HUES64 (cell line): ENCODE measurements at regions not wholly inside any gene's neighbourhood (a gene's known extent, or its start where the extent isn't known, plus 50 kb on each side); places are given as distances from the start of the nearest gene placed in this dataset.

Experiments
- H3K27ac ChIP-seq: 2 replicates; pipeline ENCODE4 v1.7.0; 2013; ENCODE audit warnings: low read depth, low read length, inconsistent platforms
- H3K27me3 ChIP-seq: 2 replicates; pipeline ENCODE4 v1.6.1; 2013; ENCODE audit warnings: mild to moderate bottlenecking, low read length; ENCODE audit not compliant: insufficient read depth
- H3K36me3 ChIP-seq: 2 replicates; pipeline ENCODE4 v1.6.1; 2013; ENCODE audit warnings: mild to moderate bottlenecking, low read length; ENCODE audit not compliant: insufficient read depth
- H3K4me1 ChIP-seq: 2 replicates; pipeline ENCODE4 v1.6.1; 2013; ENCODE audit warnings: mild to moderate bottlenecking, low read length, moderate library complexity; ENCODE audit not compliant: insufficient read depth
- H3K4me3 ChIP-seq: 2 replicates; pipeline ENCODE4 v1.5.1; 2013; ENCODE audit warnings: mild to moderate bottlenecking, low read length, moderate library complexity
- H3K9ac ChIP-seq: 2 replicates; pipeline ENCODE4 v1.6.1; 2013; ENCODE audit warnings: mild to moderate bottlenecking, low read depth, low read length
- H3K9me3 ChIP-seq: 2 replicates; pipeline ENCODE4 v1.6.1; 2013; ENCODE audit warnings: low read depth, low read length; ENCODE audit not compliant: insufficient read depth
- WGBS: fragments of 150-250, 120-280 bp; methylation state at CpG from one replicate; pipeline ENCODE4 v1.1.7; 2013; ENCODE audit warnings: missing lambda C conversion rate; 5-methylcytosine and 5-hydroxymethylcytosine counted together

DNA sequence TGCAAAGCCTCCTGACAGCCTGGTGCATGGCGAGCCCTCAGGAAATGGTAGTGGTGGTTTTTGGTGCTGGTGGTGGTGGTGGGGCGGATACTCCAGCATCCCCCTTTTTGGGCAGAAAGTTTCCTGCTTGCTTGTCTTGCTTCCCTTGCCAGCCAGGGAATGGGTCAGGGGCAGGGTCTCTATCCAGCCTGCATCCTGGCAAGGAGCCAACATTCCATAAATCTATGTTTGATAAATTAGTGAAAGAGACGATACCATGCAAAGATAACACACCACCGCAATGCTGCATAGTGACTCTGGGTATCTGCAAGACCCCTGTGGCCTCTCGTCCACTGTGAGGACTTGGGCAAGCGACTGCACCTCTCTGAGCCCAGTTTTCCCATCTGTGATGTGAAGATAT lies 246.2 kb downstream of the LRFN2 start:
- 95% methylated on average over 6 of the region's 6 CpGs for WGBS
- Histone ChIP-seq H3K27ac (no peak overlapping the region), H3K9me3 (no peaks in the 10 kb centered on the region), H3K9ac (no peak overlapping the region), H3K4me3 (no peak overlapping the region), H3K27me3 (no peaks in the 10 kb centered on the region), H3K36me3 (no peaks in the 10 kb centered on the region), H3K4me1 (peaks cover 29% of the 10 kb centered on the region)

GRCh38 chr6:40340196-40340595 lies 247.0 kb downstream of the LRFN2 start:
- H3K27ac ChIP-seq: no peak overlapping the region
- WGBS: 92% methylated on average over 8 of the region's 8 CpGs
- H3K9me3 ChIP-seq: no peaks in the 10 kb centered on the region
- H3K36me3 ChIP-seq: no peaks in the 10 kb centered on the region
- no peak overlapping the region for H3K9ac ChIP-seq
- H3K4me1 ChIP-seq: peaks cover 29% of the 10 kb centered on the region
- H3K27me3 ChIP-seq: no peaks in the 10 kb centered on the region
- H3K4me3 ChIP-seq: no peak overlapping the region

DNA sequence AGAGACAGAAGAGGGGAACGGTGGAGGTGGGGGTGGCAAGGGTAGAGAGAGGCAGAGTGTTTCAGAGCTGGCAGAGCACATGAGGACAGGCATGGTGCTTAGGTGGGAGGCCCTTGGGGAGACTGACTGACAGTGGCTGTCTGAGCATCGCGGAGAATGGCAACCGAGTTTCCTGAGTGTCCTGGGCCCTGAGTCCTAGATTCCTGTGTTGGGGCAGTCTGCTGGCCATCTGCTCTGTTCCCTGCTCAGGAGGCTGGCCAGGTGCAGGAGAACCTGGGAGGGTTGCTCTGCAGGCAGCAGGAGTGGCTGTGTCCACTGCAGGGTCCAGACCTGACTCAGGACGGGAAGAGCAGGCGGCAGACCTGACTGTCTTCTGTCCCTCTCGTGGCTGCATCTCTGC lies 248.9 kb downstream of the LRFN2 start:
- Histone ChIP-seq H3K9ac (no peak overlapping the region), H3K36me3 (no peaks in the 10 kb centered on the region), H3K27me3 (no peaks in the 10 kb centered on the region), H3K4me3 (no peak overlapping the region), H3K27ac (no peak overlapping the region), H3K4me1 (peaks cover 28% of the 10 kb centered on the region), H3K9me3 (no peaks in the 10 kb centered on the region)
- WGBS: 95% methylated on average over 7 of the region's 7 CpGs

GRCh38 chr6:40336940-40337760 lies 250.0 kb downstream of the LRFN2 start:
- H3K4me3 ChIP-seq: no peak overlapping the region
- H3K27me3 ChIP-seq: 0 out of 2 replicates have a peak, but pooled peaks cover 1% of the 10 kb centered on the region
- H3K9ac ChIP-seq: no peak overlapping the region
- WGBS: 93% methylated on average over 9 of the region's 10 CpGs
- H3K36me3 ChIP-seq: no peaks in the 10 kb centered on the region
- peaks cover 16% of the 10 kb centered on the region for H3K4me1 ChIP-seq
- H3K27ac ChIP-seq: no peak overlapping the region
- no peaks in the 10 kb centered on the region for H3K9me3 ChIP-seq

DNA sequence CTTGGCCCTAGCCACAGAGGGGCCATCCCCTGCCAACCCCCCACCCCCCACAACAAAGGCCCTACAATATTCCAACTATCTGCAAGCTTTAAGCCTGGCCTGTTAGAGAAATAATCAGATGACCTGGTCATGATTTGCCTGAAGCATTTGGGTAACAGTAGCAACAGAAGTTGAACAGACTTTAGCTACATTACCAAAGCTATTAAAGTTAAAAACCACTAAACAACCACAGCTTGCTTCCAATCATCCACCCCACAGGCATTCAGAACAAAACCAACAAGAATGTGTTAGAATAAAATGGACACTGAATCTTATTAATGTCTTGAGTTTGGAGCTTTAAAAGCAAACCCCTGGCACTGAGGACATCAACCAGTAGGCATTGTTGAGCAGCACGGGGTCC lies 250.9 kb downstream of the LRFN2 start:
- Histone ChIP-seq H3K36me3 (no peaks in the 10 kb centered on the region), H3K4me3 (no peak overlapping the region), H3K9ac (no peak overlapping the region), H3K9me3 (no peaks in the 10 kb centered on the region), H3K4me1 (peaks cover 19% of the 10 kb centered on the region), H3K27me3 (0 out of 2 replicates have a peak, but pooled peaks cover 4% of the 10 kb centered on the region), H3K27ac (no peak overlapping the region)
- 94% methylated on average over 1 of the region's 1 CpG for WGBS

GRCh38 chr6:40334496-40335270 lies 252.5 kb downstream of the LRFN2 start:
- 0 out of 2 replicates have a peak, but pooled peaks cover 4% of the 10 kb centered on the region for H3K27me3 ChIP-seq

DNA sequence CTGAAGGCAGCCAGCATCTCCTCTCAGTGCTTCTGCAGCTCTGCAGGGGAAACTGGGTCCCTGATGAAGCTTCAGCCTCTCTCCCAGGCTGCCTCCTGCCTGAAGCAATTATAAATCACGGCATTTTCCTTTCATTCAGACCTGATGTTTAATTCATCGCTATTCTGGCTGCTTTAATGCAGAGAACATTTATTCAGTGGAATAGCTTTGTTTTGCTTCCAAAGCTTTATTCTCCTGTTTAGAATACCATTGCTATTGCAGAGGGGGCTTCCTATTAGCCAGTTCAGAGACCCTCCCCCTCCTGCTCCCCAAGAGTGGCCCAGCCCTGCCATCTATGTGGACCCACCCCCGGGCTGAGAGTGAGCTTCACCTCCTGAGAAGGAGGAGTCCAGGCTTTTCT lies 255.6 kb downstream of the LRFN2 start:
- Histone ChIP-seq H3K9ac (no peak overlapping the region), H3K9me3 (no peaks in the 10 kb centered on the region), H3K36me3 (no peaks in the 10 kb centered on the region), H3K4me3 (no peak overlapping the region), H3K27ac (no peak overlapping the region), H3K4me1 (peaks cover 44% of the 10 kb centered on the region), H3K27me3 (0 out of 2 replicates have a peak, but pooled peaks cover 4% of the 10 kb centered on the region)
- WGBS: 86% methylated on average over 3 of the region's 3 CpGs

More at GRCh38 chr6:40334496-40335270, 252.5 kb downstream of the LRFN2 start:
- H3K4me1 ChIP-seq: peaks cover 36% of the 10 kb centered on the region
- no peak overlapping the region for H3K4me3 ChIP-seq
- H3K9me3 ChIP-seq: no peaks in the 10 kb centered on the region
- H3K9ac ChIP-seq: no peak overlapping the region
- H3K36me3 ChIP-seq: no peaks in the 10 kb centered on the region
- peak overlapping the region; percentile 48; the same call in 1 of the 2 replicates for H3K27ac ChIP-seq
- 21% methylated on average over 5 of the region's 5 CpGs for WGBS

GRCh38 chr6:40330301-40330721 lies 256.9 kb downstream of the LRFN2 start:
- Histone ChIP-seq H3K27ac (peak overlapping the region; percentile 34; the same call in 1 of the 2 replicates), H3K4me1 (peaks cover 44% of the 10 kb centered on the region), H3K36me3 (no peaks in the 10 kb centered on the region), H3K9me3 (no peaks in the 10 kb centered on the region), H3K4me3 (no peak overlapping the region), H3K9ac (no peak overlapping the region), H3K27me3 (0 out of 2 replicates have a peak, but pooled peaks cover 4% of the 10 kb centered on the region)
- WGBS: 6% methylated on average over 4 of the region's 4 CpGs

DNA sequence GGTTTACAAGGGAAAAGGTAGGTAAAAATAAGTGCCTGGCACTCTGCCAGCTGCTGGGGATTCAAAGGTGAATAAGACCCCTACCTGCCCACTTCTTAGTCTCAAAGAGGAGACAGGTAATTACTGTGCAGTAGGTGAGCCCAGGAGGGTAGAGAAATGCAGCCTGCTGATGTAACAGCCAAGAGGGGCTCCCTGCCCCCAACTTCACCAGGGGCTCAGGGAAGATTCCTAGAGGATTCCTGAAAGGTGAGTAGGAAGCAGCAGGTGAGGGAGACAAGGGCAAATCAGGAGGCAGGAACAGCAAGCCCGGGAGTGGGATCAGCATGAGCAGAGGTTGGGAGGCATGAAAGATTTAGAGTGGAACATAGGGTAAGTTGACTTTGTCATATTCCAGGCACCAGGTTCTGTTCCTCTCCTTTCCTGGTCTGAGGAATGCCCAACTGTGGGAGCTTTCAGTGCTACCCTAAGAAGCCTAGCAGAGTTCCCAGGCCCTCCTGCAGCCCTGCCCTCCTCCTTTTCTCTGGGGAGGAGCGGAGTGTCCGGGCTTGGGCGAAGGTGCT lies 258.1 kb downstream of the LRFN2 start:
- H3K4me1 ChIP-seq: peaks cover 34% of the 10 kb centered on the region
- peak overlapping the region; percentile 56; the same call in 1 of the 2 replicates for H3K27ac ChIP-seq
- H3K36me3 ChIP-seq: no peaks in the 10 kb centered on the region
- H3K4me3 ChIP-seq: no peak overlapping the region
- peak overlapping the region; percentile 62; the same call in 1 of the 2 replicates for H3K9ac ChIP-seq
- H3K9me3 ChIP-seq: no peaks in the 10 kb centered on the region
- 62% methylated on average over 4 of the region's 4 CpGs for WGBS
- H3K27me3 ChIP-seq: 0 out of 2 replicates have a peak, but pooled peaks cover 4% of the 10 kb centered on the region

- H3K36me3 ChIP-seq: no peaks in the 10 kb centered on the region
- H3K9ac ChIP-seq: peak overlapping the region; percentile 62; the same call in 1 of the 2 replicates
- H3K27ac ChIP-seq: peak overlapping the region; percentile 56; the same call in 1 of the 2 replicates
- H3K4me1 ChIP-seq: peaks cover 32% of the 10 kb centered on the region
- no peak overlapping the region for H3K4me3 ChIP-seq
- no peaks in the 10 kb centered on the region for H3K9me3 ChIP-seq
- 52% methylated on average over 12 of the region's 12 CpGs for WGBS
- H3K27me3 ChIP-seq: 0 out of 2 replicates have a peak, but pooled peaks cover 4% of the 10 kb centered on the region
These were observed 258.7 kb downstream of the LRFN2 start for GRCh38 chr6:40328386-40328985.
